NCI-H2081 treated with DMSO at 0.1 percent for 48 hours (cell line): ENCODE measurements at regions not wholly inside any gene's neighbourhood (a gene's known extent, or its start where the extent isn't known, plus 50 kb on each side); places are given as distances from the start of the nearest gene placed in this dataset.
"Not testable (repeated sequence)": the region's sequence is repeated elsewhere in the genome, so short reads cannot be mapped to it uniquely, and the experiment has no call there.

Source experiments
- DNase-seq: peaks from one replicate; lab custom pipeline; 2025; lab: John Stamatoyannopoulos, UW

DNA sequence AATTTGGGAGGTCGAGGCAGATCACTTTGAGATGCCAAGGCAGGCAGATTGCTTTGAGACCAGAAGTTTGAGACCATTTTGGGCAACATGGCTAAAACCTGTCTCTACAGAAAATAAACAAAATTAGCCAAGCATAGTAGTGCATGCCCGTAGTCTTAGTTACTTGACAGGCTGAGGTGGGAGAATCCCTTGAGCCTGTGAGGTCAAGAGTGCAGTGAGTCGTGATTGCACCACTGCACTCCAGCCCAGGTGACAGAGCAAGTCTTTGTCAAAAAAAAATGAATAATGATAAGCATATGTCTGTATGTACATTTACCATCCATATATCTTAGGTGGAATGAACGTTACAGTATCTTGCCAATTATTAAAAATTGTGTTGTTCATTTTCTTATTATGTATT lies 2447.7 kb downstream of the PCDH9 start:
- DNase-seq: no peak

DNA sequence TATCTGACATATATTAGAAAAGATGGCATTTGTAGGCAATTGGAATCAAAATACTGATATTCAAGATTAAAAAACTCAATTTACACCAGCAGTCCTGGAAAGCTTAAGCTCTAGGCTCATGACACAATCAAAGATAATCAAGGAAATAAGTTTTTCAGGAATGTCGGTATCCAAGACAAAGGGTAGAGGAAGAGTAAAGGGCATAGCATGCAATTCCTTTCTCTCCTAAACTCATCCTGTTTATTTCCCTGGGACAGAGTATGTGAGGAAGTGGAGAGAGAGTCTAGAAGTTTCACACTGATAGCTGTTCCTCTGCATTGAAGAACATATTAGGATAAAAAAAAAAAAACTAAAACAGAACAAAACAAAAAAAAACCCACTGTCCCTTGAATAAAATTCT lies 2452.1 kb downstream of the PCDH9 start:
- DNase-seq: no peak

DNA sequence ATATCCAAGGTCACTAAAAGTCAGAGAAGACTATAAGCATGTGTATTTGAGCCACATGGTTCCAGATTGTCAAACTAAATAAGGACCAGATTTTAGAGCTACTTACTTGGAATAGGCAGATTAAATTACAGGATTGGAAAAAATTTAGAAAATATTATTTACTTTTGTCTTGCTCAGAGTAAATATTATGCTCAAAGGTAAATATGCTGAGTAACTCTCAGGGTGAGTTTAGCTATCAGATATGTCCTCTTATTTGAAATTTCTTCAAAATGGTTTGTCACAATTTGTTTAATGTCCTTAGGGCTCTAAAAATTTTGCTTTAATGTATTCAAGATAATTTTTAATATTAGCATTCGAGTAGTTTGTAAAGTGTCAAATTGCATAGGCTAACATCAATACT lies 2455.2 kb downstream of the PCDH9 start:
- DNase-seq: no peak

DNA sequence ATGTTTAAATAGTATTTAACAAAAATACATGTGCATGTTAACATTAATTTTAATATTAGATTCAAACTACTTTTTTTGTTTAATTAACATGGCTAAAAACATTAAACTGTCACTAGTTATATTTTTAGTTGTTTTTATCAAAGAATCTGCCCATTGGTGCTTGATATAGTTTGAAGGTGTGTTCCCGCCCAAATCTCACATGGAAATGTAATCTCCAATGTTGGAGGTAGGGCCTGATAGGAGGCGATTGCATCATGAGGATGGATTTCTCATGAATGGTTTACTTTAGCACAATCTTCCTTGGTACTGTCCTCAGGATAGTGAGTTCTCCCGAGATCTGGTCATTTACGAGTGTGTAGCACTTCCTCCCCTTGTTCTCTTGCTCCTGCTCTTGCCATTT lies 2459.4 kb downstream of the PCDH9 start:
- no peak for DNase-seq

DNA sequence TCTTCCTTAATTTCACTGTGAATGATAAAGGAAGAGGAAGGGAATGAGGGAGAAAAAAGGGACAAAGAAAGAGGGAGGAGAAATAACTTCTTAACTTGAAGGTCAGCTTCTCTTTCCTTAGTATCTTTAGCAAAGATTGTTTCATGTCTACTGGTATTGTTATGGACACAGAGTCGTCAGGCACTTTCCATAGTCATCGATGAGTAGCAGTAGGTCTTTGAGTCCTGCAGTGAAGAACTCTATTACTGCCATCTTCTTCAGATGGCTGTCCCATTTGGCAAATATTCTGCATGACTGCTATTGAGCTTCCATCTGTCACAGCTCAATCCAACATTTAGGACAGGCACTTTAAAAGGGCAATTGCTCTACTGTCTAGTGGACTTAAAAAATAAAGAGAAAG lies 2463.1 kb downstream of the PCDH9 start:
- DNase-seq: no peak

DNA sequence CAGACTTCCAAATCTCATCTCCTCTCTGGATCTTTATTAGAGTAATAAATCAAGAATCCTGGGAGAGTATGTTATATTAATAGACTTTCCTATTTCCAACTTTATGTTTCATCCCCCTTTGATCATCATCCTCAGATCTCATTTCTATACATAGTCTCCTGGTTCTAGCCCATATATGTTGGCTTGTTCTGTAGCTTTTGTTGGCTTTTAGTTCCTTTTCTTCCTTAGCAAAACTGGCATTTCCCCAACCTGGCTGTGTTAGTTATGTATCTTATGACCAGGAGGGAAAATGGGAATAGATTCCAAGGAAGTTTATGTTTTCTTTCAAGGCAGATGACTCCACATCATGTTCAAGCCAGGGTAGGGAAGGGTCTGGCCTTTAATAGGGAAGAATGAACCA lies 2464.5 kb downstream of the PCDH9 start:
- no peak for DNase-seq

DNA sequence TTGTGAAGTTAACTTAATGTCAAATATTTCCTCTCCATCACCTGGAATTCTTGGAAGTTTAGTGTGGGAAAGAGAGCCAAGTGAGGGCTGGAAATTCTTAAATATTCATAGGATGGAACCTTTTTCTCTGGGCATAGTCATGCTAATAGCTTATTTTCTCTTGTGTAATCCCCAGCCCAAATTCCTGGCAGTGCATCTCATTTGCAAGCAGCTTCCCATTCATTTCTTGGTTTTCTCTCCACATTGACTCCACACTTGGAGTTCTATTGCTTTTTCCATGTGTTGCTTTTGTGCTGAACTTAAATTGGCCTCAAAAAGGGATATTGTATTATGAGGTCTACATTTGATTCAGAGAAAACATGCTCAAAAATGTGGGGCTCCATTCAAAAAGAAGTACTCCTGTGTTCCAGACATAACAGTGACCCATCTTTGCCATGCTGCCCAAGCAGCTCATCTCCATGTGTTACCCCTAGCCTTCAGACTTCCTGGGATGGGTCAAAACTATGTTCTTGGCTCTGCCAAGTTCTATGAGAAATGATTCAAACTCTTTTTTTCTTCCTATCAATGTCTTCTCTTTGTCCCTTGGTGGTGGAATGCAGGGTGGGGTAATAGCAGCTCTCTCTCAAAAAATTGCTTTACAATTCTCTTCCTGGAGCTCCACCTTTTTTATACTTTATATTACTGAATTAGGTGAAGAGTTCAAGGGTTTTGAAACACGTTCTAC lies 2471.5 kb downstream of the PCDH9 start:
- DNase-seq: no peak

DNA sequence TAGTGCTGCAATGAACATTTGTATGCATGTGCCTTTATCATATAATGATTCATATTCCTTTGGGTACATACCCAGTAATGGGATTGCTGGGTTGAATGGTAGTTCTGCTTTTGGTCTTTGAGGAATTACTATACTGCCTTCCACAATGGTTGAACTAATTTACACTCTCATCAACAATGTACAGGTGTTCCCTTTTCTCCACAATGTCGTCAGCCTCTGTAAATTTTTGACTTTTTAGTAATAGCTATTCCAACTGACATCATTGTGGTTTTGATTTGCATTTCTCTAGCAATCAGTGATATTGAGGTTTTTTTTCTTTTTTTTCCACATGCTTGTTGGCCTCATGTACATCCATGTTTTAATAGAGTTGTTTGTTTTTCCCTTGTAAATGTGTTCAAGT lies 2473.5 kb downstream of the PCDH9 start:
- no peak for DNase-seq

DNA sequence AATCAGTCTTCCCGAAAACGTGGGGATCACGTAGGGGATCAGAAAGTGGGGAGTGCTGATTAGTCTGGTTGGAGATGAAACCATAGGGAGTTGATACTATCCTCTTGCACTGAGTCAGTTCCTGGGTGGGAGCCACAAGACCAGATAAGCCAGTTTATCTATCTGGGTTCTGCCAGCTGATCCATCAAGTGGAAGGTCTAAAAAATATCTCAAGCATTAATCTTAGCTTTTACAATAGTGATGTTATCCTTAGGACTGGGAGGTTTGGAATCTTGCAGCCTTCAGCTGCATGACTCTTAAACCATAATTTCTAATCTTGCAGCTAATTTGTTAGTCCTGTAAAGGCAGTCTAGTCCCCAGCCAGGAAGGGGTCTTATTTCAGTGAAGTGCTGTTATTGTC lies 2474.2 kb downstream of the PCDH9 start:
- DNase-seq: no peak

DNA sequence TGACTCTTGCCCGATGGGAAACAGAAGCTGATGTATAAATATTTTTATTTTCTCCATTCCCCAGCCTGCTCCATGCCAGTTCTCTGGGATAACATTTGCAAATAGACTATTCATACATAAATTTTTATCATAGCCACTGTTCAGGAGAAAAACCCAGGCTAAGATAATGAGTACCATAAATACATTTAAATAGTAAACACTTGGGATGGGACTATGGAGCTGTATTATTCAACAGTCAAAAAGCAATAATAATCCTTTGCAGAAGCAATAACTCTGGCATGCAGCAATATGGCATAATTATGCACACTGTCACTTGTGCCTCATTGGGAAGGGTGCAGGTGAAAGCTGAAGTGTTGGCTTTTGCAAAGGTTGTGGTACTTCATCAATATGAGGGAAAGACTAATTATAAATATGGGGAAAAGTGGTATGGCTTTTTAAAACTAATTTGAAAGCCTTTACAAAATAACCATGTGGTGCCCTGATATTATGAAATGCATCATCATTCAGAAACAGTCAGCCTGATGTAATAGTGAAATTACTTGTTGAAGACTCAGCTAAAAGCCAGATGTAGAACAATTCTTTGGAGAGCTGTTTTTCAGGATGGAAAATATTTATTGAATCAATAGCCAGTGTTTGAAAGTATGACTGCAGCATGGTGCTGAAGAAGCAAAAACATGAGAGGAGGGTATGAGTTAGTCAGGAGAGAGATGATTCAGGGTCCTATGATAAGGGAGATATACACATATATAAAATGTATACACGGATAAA lies 2476.7 kb downstream of the PCDH9 start:
- DNase-seq: no peak

DNA sequence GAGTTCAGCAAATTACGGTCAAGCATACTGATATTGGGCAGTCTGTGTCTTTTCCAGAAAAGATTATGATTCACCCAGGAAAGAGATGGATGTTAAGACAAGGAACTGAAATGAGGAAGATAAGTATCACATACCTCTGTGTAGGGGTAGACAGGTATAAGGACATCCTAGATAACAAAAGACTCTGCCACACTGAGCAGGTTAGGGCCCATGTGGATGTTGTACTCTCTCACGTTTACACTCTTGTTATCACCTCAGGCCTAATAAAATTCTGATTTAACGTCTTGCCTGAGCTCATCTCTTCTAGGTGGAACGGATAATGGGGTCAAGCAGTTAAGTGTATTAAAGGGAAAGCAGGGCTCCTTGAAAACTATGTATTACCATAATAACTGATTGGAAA lies 2480.8 kb downstream of the PCDH9 start:
- DNase-seq: no peak

DNA sequence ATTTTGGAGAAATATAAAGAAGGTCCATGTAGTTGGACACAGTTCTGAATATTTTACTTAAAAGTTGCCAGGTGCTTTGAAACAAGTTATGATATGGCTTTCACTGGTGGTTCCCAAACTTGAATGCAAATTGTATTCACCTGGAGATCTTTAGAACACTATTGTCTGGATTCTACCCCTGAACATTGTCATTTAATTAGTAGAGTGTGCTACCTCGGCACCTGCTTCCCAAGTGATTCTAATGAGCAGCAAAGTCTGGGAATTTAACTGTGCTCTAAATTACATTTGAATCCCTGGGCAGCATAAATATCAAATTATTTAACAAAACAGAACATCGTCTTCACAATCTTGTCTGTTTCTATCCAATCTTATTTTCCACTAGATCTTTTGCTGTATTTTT lies 2483.3 kb downstream of the PCDH9 start:
- DNase-seq: no peak

DNA sequence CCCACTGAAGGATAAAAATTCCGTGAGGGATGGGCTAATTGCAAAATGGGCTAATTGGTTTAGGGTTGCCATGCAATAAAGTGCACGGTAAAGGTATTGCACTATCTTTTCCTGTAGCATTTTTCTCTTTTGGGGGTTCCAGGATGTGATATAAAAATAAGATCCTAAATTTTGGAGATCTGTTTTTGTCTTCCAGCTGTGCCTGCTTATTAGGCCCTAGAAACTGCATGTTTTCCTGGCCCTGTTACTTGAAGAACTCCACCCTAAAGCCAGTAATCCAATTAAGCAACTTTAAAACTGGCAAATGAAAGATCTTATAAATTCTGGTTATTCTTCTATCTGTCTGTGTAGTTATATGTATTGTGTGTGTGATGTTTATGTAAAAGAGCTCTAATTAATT lies 2489.6 kb downstream of the PCDH9 start:
- DNase-seq: no peak

DNA sequence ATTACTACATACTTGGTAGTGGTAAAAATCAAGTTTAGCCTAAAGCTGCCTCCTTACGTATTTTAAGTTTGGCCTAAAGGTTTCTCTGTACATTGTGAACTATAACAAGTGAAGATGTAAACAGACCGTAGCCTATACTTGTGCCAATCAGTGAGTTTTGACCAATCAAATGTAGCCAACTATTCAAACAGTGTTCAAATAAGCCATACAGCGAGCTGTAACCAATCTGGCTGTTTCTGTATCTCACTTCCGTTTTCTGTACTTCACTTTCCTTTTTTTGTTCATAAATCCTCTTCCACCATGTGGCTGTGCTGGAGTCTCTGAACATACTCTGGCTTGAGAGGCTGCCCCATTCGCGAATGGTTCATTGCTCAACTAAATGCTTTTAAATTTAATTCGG lies 2504.6 kb downstream of the PCDH9 start:
- no peak for DNase-seq

DNA sequence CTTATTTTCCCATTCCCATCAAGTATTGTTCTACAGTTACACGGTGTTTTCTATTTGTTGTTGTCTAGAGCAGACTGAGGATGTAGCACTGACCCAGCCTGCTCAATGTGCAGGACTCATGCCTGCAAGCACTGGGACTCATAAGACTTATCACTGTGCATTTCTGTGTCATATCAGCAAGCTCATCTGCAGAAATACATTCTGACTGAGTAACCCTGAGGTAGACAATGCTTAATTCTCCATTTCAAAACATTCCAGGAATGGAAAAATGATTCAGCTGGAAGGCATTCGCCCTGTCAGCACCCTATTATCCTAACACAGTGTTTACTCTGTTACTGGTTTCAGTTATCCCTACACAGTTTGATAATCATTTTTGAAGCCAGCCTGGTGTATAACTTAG lies 2506.4 kb downstream of the PCDH9 start:
- DNase-seq: no peak

DNA sequence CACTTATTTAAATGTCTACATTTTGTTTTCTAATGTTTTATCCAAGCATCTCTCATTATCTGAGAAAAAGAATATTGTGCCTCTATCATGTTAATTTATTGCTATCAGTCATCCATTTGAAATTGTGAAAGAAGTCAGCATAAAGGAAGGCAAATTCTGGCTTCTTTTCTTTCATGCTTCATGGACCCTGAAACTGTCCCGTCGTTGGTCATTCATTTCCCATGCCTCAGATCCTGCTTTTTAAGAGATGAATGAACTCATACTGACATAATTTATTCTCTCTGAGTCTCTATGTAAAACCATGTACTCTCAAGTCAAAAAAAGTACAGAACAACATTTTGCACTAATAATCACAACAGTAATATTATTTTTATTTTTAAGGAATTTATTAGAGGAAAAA lies 2512.0 kb downstream of the PCDH9 start:
- DNase-seq: no peak

DNA sequence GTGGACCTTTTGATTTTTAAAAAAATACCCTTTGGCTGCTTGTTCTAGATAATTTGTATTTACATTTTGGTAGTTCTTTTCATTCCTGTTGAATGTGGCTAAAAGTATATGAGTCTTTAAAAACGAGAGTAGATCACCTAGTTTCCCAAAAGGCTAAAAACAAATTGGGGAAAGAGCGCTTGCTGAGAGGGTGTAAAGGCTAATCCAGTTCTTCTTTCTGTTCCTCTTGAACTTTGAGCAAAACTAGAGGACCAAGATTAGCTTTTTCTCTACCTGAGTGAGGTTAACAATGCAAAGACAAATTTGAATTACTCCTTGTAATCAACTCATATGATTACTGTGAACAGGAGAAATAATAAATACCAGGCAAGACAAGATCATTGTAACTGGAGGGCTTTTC lies 2513.2 kb downstream of the PCDH9 start:
- DNase-seq: no peak

DNA sequence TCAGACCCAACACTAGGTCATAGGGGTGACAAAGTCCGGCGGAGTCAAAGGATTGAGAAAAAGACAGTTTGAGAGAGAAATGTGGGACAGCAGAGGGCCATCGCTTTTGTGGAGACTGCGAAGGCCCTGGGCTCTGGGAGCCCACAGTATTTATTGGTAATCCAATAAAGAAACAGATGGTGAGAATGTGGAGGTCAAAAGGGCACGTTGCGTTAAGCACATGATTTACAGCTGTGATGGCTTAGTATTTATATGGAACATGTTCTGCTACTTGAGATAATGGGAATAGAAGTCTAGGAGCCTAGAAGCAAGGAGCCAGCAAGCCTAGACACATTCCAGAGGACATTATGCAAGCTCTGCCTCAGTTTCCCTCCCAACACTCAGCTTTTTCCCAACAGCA lies 2521.1 kb downstream of the PCDH9 start:
- no peak for DNase-seq

DNA sequence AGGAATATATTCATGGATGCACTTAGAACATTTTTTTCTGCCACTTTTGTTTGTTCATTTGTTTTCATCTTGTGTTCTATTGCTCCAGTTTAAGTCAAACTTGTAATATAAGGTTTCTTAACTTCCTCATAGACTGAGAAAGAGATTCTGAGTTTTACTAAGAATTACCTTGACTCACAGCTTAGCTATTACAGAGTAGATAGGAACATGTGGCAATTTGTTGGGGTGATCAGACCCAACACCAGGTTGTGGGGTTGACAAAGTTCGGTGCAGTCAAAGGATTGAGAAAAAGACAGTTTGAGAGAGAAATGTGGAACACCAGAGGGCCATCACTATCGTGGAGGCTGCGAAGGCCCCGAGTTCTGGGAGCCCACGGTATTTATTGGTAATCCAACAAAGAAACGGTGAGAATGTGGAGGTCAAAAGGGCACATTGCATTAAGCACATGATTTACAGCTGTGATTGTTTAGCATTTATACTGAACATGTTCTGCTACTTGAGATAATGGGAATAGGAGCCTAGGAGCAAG lies 2526.0 kb downstream of the PCDH9 start:
- DNase-seq: no peak

DNA sequence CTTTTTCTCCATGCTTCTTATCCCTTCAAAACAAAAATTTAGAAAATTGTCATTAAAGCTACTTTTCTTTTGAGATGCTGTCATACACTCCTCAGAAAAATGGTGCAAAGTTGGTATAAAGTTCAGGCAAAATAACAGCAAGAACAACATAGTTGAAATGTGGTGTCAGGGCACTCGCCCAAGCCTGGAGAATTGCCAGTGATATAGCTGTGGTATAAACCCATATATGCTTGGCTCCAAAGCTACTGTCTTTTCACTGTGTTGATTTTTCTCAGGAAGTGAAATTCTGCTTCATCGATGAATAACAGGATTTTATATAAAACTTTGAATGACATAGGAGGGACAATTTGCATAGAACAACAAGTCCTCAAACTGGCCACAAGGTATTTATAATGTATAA lies 2532.9 kb downstream of the PCDH9 start:
- DNase-seq: no peak

DNA sequence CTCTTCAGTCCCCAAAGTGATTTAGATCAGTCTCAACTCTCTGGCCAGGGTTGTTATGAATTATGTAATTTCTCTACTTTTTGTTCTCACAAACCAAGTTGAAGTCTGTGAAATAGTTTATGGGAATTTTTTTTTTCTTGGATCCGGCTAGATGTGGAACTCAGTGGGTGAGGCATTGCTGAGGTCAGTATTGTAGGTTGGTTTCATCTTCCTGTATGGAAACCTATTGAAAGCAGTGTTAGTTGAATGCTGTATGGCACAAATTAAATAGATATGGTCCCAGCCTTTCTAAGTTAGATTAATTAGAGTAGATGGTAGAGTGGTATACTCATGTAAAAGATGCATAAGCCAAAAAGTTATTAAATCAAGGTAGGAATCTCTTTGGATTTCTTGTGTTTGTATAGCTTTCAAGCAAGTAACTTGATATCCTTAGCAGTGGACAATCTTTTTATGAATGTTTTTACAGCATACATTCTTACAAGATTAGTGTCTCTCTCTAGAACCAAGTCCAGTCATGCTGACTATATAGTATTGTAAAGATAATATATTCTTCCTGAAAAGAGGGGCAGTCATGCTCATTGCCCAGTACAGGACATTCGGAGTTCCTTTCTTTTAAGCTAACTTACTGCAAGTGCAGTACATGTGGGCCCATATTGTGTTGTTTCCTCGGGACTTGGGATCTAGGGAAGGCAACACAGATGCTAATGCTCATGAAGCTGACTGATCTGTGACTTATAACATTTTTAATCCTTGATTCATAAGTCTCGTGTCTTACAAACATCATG lies 2541.1 kb downstream of the PCDH9 start:
- DNase-seq: no peak

DNA sequence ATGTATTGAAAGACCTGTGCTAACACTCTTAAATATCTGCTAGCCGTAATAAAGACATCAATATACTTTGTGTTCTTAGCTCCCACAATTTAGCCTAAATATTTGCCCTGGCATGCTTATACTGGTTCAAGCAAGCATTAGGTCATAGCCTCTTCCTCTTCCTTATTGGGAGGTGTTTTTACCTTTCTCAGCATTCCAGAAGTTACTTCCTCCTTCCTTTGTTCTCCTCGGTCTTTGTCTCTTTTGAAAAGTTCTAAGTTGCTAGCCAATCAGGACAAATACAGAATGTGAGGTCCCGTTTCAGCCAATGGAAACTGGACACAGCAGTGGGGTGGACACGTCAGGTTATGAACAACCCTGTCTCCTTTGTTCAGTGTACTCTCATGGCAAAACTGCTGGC lies 2543.6 kb downstream of the PCDH9 start:
- not testable (repeated sequence) for DNase-seq
